ENCODE measurements at regions not wholly inside any gene's neighbourhood (a gene's known extent, or its start where the extent isn't known, plus 50 kb on each side); places are given as distances from the start of the nearest gene placed in this dataset.

DNA sequence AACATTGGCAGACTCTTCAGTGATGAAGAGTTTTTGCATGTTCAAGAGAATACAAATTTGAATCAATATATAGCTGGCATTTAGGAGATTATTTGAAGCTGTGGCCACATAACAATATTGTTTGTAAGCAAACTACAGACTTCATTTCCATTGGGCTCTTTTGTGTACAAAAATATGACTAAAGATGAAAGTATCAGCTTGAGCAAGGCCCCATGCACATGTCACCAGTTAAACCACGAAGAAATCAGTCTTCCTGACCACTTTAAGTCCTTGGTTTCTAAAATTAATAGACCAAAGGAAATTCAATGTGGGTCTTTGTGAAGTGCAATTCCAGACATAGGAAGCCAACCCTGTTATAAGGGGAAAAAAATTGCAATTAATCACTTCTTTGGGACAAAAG, 1664.6 kb upstream of the ADGRL3 start:
- no peak for DNase-seq
- TF ChIP-seq, protein P1, sequence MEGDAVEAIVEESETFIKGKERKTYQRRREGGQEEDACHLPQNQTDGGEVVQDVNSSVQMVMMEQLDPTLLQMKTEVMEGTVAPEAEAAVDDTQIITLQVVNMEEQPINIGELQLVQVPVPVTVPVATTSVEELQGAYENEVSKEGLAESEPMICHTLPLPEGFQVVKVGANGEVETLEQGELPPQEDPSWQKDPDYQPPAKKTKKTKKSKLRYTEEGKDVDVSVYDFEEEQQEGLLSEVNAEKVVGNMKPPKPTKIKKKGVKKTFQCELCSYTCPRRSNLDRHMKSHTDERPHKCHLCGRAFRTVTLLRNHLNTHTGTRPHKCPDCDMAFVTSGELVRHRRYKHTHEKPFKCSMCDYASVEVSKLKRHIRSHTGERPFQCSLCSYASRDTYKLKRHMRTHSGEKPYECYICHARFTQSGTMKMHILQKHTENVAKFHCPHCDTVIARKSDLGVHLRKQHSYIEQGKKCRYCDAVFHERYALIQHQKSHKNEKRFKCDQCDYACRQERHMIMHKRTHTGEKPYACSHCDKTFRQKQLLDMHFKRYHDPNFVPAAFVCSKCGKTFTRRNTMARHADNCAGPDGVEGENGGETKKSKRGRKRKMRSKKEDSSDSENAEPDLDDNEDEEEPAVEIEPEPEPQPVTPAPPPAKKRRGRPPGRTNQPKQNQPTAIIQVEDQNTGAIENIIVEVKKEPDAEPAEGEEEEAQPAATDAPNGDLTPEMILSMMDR (IDR thresholded peaks at IDR 0.05; ENCODE audit: low read depth, low read length, missing control alignments) = no peak
- in situ Hi-C loops (cut with HindIII; ENCODE audit: low pct_ligation_motif_present, low sequenced_read_pairs) = no loop called here

DNA sequence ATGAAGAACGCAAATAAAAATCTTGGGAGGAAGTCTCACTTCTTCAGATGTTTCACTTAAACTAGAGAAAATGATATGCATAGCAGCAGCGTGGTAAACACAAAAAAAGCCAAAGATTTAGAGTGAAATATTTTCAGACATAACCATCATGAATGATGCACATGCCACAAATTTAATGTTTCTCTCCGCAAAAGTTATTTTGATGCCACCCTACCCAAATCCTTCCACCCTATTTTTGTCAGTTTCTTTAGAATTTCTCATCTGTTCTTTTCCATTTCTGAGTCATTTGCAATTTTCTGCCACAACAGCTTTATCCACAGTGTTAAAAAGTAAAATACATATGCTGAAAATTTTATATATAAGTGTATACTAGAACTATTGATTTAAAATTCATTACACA, 1663.7 kb upstream of the ADGRL3 start:
- TF ChIP-seq, protein P1 (IDR thresholded peaks at IDR 0.05; ENCODE audit: low read depth, low read length, missing control alignments) = no peak
- in situ Hi-C loops (cut with HindIII; ENCODE audit: low pct_ligation_motif_present, low sequenced_read_pairs) = no loop called here
- no peak overlapping the region for H3K4me3 ChIP-seq (ENCODE audit: low read depth, low read length)
- no peak overlapping the region for H3K27ac ChIP-seq
- DNase-seq = no peak
- no peaks in the 10 kb centered on the region for H3K36me3 ChIP-seq (replicated peaks)
- H3K27me3 ChIP-seq (replicated peaks) = no peaks in the 10 kb centered on the region

More for the DNA sequence above, 1664.6 kb upstream of the ADGRL3 start:
- Histone ChIP-seq H3K27ac (no peak overlapping the region), H3K4me3 (ENCODE audit: low read depth, low read length) (no peak overlapping the region), H3K27me3 (replicated peaks) (no peaks in the 10 kb centered on the region), H3K36me3 (replicated peaks) (no peaks in the 10 kb centered on the region)

DNA sequence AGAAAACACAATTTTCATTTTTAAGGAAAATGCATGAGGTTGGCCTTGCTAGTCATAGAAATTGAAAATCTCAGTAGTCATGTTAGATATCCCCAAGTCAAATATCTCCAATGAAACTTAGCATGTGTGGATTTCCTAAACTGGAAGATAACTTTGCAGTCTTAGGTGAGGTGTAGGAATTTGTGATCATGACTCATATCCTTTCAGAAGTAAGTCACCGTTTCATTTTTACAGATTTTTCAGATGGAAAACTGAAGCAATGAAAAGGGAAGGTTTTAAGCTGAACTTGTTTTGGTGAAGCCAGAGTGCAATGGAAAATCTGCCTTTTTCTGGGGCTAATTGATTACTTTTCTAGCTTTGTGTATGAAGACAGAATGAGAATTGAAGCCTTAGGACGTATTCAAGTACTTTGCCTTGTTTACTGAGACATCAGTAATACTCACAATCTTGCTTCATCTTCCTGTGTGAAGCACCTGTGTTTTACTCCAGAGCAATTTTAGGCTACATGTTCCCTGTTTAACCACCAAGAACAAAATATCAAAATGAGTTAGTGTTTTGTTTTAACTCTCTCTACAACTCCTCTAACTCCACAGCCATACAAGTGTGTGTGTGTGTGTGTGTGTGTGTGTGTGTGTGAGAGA, 1662.8 kb upstream of the ADGRL3 start:
- no peak overlapping the region for H3K27ac ChIP-seq
- H3K36me3 ChIP-seq (replicated peaks) = no peaks in the 10 kb centered on the region
- no peak overlapping the region for H3K4me3 ChIP-seq (ENCODE audit: low read depth, low read length)
- TF ChIP-seq, protein P1 (IDR thresholded peaks at IDR 0.05; ENCODE audit: low read depth, low read length, missing control alignments) = no peak
- DNase-seq = no peak
- in situ Hi-C loops (cut with HindIII; ENCODE audit: low pct_ligation_motif_present, low sequenced_read_pairs) = no loop called here
- H3K27me3 ChIP-seq (replicated peaks) = no peaks in the 10 kb centered on the region

- no peak for DNase-seq
- TF ChIP-seq, protein P1 (IDR thresholded peaks at IDR 0.05; ENCODE audit: low read depth, low read length, missing control alignments) = no peak
- Histone ChIP-seq H3K4me3 (ENCODE audit: low read depth, low read length) (no peak overlapping the region), H3K27ac (no peak overlapping the region), H3K36me3 (replicated peaks) (no peaks in the 10 kb centered on the region), H3K27me3 (replicated peaks) (no peaks in the 10 kb centered on the region)
- in situ Hi-C loops (cut with HindIII; ENCODE audit: low pct_ligation_motif_present, low sequenced_read_pairs) = no loop called here
Measured at GRCh38 chr4:59539401-59539800, 1660.7 kb upstream of the ADGRL3 start.

- no peak overlapping the region for H3K27ac ChIP-seq
- no peaks in the 10 kb centered on the region for H3K36me3 ChIP-seq (replicated peaks)
- TF ChIP-seq, protein P1 (IDR thresholded peaks at IDR 0.05; ENCODE audit: low read depth, low read length, missing control alignments) = no peak
- in situ Hi-C loops (cut with HindIII; ENCODE audit: low pct_ligation_motif_present, low sequenced_read_pairs) = no loop called here
- H3K27me3 ChIP-seq (replicated peaks) = no peaks in the 10 kb centered on the region
- DNase-seq = no peak
- no peak overlapping the region for H3K4me3 ChIP-seq (ENCODE audit: low read depth, low read length)
Measured at GRCh38 chr4:59540311-59540710, 1659.8 kb upstream of the ADGRL3 start.
